GM13976 (cell line): ENCODE measurements at regions not wholly inside any gene's neighbourhood (a gene's known extent, or its start where the extent isn't known, plus 50 kb on each side); places are given as distances from the start of the nearest gene placed in this dataset.

Source experiments
- DNase-seq: peaks from one replicate; pipeline ENCODE4 v3.0.0; 2012; ENCODE audit warnings: low spot score
- CTCF ChIP-seq: IDR thresholded peaks from 2 replicates; pipeline ENCODE4 v1.5.1; 2012; ENCODE audit warnings: borderline replicate concordance, mild to moderate bottlenecking; ENCODE audit not compliant: insufficient read depth; ENCODE audit errors: extremely low read depth, missing control alignments, control extremely low read depth
- in situ Hi-C: fragments of 300-500 bp; cut with MboI; formaldehyde crosslinking; loops from one replicate; pipeline ENCODE4 v1.12.0; 2022; ENCODE audit warnings: low sequenced_read_pairs, mixed read lengths, inconsistent platforms; ENCODE audit not compliant: unreplicated experiment

GRCh38 chr17:33438578-33438977, 145.5 kb upstream of the ASIC2 start:
- TF ChIP-seq CTCF = no peak
- DNase-seq = no peak
- in situ Hi-C loops = no loop called here

GRCh38 chr17:33442320-33442719, 149.2 kb upstream of the ASIC2 start:
- in situ Hi-C loops = no loop called here
- TF ChIP-seq CTCF = no peak
- no peak for DNase-seq

GRCh38 chr17:33444731-33445130, 151.6 kb upstream of the ASIC2 start:
- in situ Hi-C loops = no loop called here
- no peak for DNase-seq
- TF ChIP-seq CTCF = no peak

- no peak for TF ChIP-seq CTCF
- in situ Hi-C loops = no loop called here
- DNase-seq = no peak
Measured at GRCh38 chr17:33447090-33447489, 154.0 kb upstream of the ASIC2 start.

GRCh38 chr17:33451221-33451620, 158.1 kb upstream of the ASIC2 start:
- DNase-seq = no peak
- no peak for TF ChIP-seq CTCF
- in situ Hi-C loops = no loop called here

- in situ Hi-C loops = no loop called here
- DNase-seq = no peak
Measured at GRCh38 chr17:33457477-33457876, 164.4 kb upstream of the ASIC2 start.

More at GRCh38 chr17:33457477-33457876, 164.4 kb upstream of the ASIC2 start:
- no peak for TF ChIP-seq CTCF
